MM.1S (cell line): ENCODE measurements at regions not wholly inside any gene's neighbourhood (a gene's known extent, or its start where the extent isn't known, plus 50 kb on each side); places are given as distances from the start of the nearest gene placed in this dataset.

ENCODE experiments used
- DNase-seq: peaks from one replicate; pipeline ENCODE4 v3.0.0-alpha.2; 2015
- H2AFZ ChIP-seq: fragments of 300-600 bp; sonication (generic); 2 replicates; pipeline ENCODE4 v1.6.0; 2016; ENCODE audit warnings: antibody characterized with exemption, low read length
- H3F3A ChIP-seq: fragments of 300-600 bp; sonication (generic); 2 replicates; pipeline ENCODE4 v1.6.1; 2016; ENCODE audit warnings: mild to moderate bottlenecking, antibody characterized with exemption, low read length, moderate library complexity, mixed read lengths; ENCODE audit not compliant: insufficient read depth
- H3K27ac ChIP-seq: fragments of 300-600 bp; sonication (generic); 2 replicates; pipeline ENCODE4 v1.5.1; 2016; ENCODE audit warnings: mild to moderate bottlenecking, low read length
- H3K27me3 ChIP-seq: fragments of 300-600 bp; sonication (generic); replicated peaks from 2 replicates; pipeline ENCODE4 v1.6.0; 2016; ENCODE audit warnings: low read length; ENCODE audit not compliant: insufficient read depth
- H3K36me3 ChIP-seq: fragments of 300-600 bp; sonication (generic); replicated peaks from 2 replicates; pipeline ENCODE4 v1.6.1; 2016; ENCODE audit warnings: mild to moderate bottlenecking, low read length, mixed read lengths; ENCODE audit not compliant: insufficient read depth
- H3K4me1 ChIP-seq: fragments of 300-600 bp; sonication (generic); 2 replicates; pipeline ENCODE4 v1.6.1; 2016; ENCODE audit warnings: low read length, mixed read lengths
- H3K4me2 ChIP-seq: fragments of 300-600 bp; sonication (generic); 2 replicates; pipeline ENCODE4 v1.6.0; 2016; ENCODE audit warnings: low read depth, low read length
- H3K4me3 ChIP-seq: fragments of 300-600 bp; sonication (generic); 2 replicates; pipeline ENCODE4 v1.5.1; 2016; ENCODE audit warnings: low read length, mixed read lengths
- H3K79me2 ChIP-seq: fragments of 300-600 bp; sonication (generic); 2 replicates; pipeline ENCODE4 v1.6.1; 2016; ENCODE audit warnings: mixed run types, low read length, mixed read lengths
- H3K9ac ChIP-seq: fragments of 300-600 bp; sonication (generic); 2 replicates; pipeline ENCODE4 v1.6.1; 2016; ENCODE audit warnings: low read length, mixed read lengths
- H3K9me2 ChIP-seq: fragments of 300-600 bp; sonication (generic); replicated peaks from 2 replicates; pipeline ENCODE4 v1.6.1; 2016; ENCODE audit warnings: mild to moderate bottlenecking, low read length, mixed read lengths; ENCODE audit not compliant: insufficient read depth
- H3K9me3 ChIP-seq: fragments of 300-600 bp; sonication (generic); replicated peaks from 2 replicates; pipeline ENCODE4 v1.6.1; 2016; ENCODE audit warnings: mild to moderate bottlenecking, low read length, mixed read lengths; ENCODE audit not compliant: insufficient read depth
- H4K20me1 ChIP-seq: fragments of 300-600 bp; sonication (generic); 2 replicates; pipeline ENCODE4 v1.6.1; 2016; ENCODE audit warnings: mild to moderate bottlenecking, low read length, moderate library complexity, mixed read lengths; ENCODE audit not compliant: insufficient read depth
- CTCF ChIP-seq: fragments of 300-600 bp; sonication (generic); IDR thresholded peaks from 2 replicates; pipeline ENCODE4 v1.5.1; 2016; ENCODE audit warnings: antibody characterized with exemption, low read length, mixed read lengths
- EZH2 ChIP-seq: fragments of 300-600 bp; sonication (generic); optimal IDR thresholded peaks from 2 replicates; pipeline ENCODE3; 2017; ENCODE audit warnings: low read depth, mild to moderate bottlenecking, antibody characterized with exemption, low read length, mixed read lengths
- EZH2phosphoT487 ChIP-seq: fragments of 300-600 bp; sonication (generic); IDR thresholded peaks from 2 replicates; pipeline ENCODE4 v1.6.1; 2018; ENCODE audit warnings: antibody characterized with exemption, low read length

- no peaks in the 10 kb centered on the region for H4K20me1 ChIP-seq
- no peak overlapping the region for H3K9ac ChIP-seq
- no peaks in the 10 kb centered on the region for H3K4me1 ChIP-seq
- H3F3A ChIP-seq: no peaks in the 10 kb centered on the region
- no peak overlapping the region for H3K27ac ChIP-seq
- H3K4me2 ChIP-seq: no peak overlapping the region
- no peaks in the 10 kb centered on the region for H3K79me2 ChIP-seq
- H3K36me3 ChIP-seq: no peaks in the 10 kb centered on the region
- no peak overlapping the region for H3K4me3 ChIP-seq
- TF ChIP-seq EZH2phosphoT487: no peak
- no peak for TF ChIP-seq EZH2
- TF ChIP-seq CTCF: no peak
- no peak overlapping the region for H2AFZ ChIP-seq
- H3K27me3 ChIP-seq: no peaks in the 10 kb centered on the region
- no peaks in the 10 kb centered on the region for H3K9me2 ChIP-seq
- DNase-seq: no peak
- H3K9me3 ChIP-seq: no peaks in the 10 kb centered on the region
Observed at GRCh38 chr13:53907891-53908290, 879.3 kb downstream of the OLFM4 start.

GRCh38 chr13:53920916-53921315, 892.3 kb downstream of the OLFM4 start:
- TF ChIP-seq CTCF (no peak), EZH2 (no peak), EZH2phosphoT487 (no peak)
- Histone ChIP-seq H2AFZ (no peak overlapping the region), H3K27ac (no peak overlapping the region), H3K9me3 (no peaks in the 10 kb centered on the region), H3K27me3 (no peaks in the 10 kb centered on the region), H4K20me1 (no peaks in the 10 kb centered on the region), H3K9me2 (no peaks in the 10 kb centered on the region), H3K4me3 (no peak overlapping the region), H3F3A (no peaks in the 10 kb centered on the region), H3K9ac (no peak overlapping the region), H3K4me1 (no peaks in the 10 kb centered on the region), H3K4me2 (no peak overlapping the region), H3K79me2 (no peaks in the 10 kb centered on the region), H3K36me3 (no peaks in the 10 kb centered on the region)
- no peak for DNase-seq

- no peaks in the 10 kb centered on the region for H3K9me2 ChIP-seq
- H3K4me2 ChIP-seq: no peak overlapping the region
- H2AFZ ChIP-seq: no peak overlapping the region
- no peak overlapping the region for H3K27ac ChIP-seq
- H3K36me3 ChIP-seq: no peaks in the 10 kb centered on the region
- H3K4me1 ChIP-seq: no peaks in the 10 kb centered on the region
- H4K20me1 ChIP-seq: no peaks in the 10 kb centered on the region
- H3K4me3 ChIP-seq: no peak overlapping the region
- no peak for DNase-seq
- no peaks in the 10 kb centered on the region for H3K79me2 ChIP-seq
- H3K9me3 ChIP-seq: no peaks in the 10 kb centered on the region
- no peaks in the 10 kb centered on the region for H3F3A ChIP-seq
- no peak overlapping the region for H3K9ac ChIP-seq
- H3K27me3 ChIP-seq: no peaks in the 10 kb centered on the region
- TF ChIP-seq EZH2phosphoT487: no peak
- no peak for TF ChIP-seq EZH2
- no peak for TF ChIP-seq CTCF
Observed at GRCh38 chr13:53921473-53921872, 892.9 kb downstream of the OLFM4 start.
